Testis (tissue), 2 donors: ENCODE measurements at regions not wholly inside any gene's neighbourhood (a gene's known extent, or its start where the extent isn't known, plus 50 kb on each side); places are given as distances from the start of the nearest gene placed in this dataset.

Experiments
- CTCF ChIP-seq, 3 experiments: fragments of 450-650 bp in 2 of 3; fragments of 200-600 bp in 1 of 3; sonication (generic) in 1 of 3; IDR thresholded peaks; one replicate each; pipeline ENCODE4 v1.5.1; 2016 to 2019; ENCODE audit warnings: antibody characterized with exemption in 3 of 3, mild to moderate bottlenecking in 2 of 3, moderate library complexity in 1 of 3
- POLR2A ChIP-seq: fragments of 450-650 bp; IDR thresholded peaks from one replicate; pipeline ENCODE4 v1.6.1; 2017; ENCODE audit warnings: antibody characterized with exemption, mild to moderate bottlenecking, moderate library complexity

GRCh38 chr3:124384527-124384926 is 345.7 kb upstream of the UMPS start:
- TF ChIP-seq CTCF (IDR thresholded peaks at IDR 0.05), result no peak
- TF ChIP-seq POLR2A, result no peak
